ENCODE measurements at regions not wholly inside any gene's neighbourhood (a gene's known extent, or its start where the extent isn't known, plus 50 kb on each side); places are given as distances from the start of the nearest gene placed in this dataset.
A peak's percentile ranks its signal among the peaks of the same experiment; 100 is the strongest.

GRCh38 chrX:16222151-16222550 is 54.9 kb downstream of the MAGEB17 start:
- no peak for DNase-seq (ENCODE audit: extremely low read depth, low read depth)
- TF ChIP-seq, protein P1, sequence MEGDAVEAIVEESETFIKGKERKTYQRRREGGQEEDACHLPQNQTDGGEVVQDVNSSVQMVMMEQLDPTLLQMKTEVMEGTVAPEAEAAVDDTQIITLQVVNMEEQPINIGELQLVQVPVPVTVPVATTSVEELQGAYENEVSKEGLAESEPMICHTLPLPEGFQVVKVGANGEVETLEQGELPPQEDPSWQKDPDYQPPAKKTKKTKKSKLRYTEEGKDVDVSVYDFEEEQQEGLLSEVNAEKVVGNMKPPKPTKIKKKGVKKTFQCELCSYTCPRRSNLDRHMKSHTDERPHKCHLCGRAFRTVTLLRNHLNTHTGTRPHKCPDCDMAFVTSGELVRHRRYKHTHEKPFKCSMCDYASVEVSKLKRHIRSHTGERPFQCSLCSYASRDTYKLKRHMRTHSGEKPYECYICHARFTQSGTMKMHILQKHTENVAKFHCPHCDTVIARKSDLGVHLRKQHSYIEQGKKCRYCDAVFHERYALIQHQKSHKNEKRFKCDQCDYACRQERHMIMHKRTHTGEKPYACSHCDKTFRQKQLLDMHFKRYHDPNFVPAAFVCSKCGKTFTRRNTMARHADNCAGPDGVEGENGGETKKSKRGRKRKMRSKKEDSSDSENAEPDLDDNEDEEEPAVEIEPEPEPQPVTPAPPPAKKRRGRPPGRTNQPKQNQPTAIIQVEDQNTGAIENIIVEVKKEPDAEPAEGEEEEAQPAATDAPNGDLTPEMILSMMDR (IDR thresholded peaks at IDR 0.05; ENCODE audit: low read depth, low read length): no peak

GRCh38 chrX:16223385-16223784 is 56.1 kb downstream of the MAGEB17 start:
- no peak for DNase-seq (ENCODE audit: extremely low read depth, low read depth)
- TF ChIP-seq, protein P1 (IDR thresholded peaks at IDR 0.05; ENCODE audit: low read depth, low read length): no peak

DNA sequence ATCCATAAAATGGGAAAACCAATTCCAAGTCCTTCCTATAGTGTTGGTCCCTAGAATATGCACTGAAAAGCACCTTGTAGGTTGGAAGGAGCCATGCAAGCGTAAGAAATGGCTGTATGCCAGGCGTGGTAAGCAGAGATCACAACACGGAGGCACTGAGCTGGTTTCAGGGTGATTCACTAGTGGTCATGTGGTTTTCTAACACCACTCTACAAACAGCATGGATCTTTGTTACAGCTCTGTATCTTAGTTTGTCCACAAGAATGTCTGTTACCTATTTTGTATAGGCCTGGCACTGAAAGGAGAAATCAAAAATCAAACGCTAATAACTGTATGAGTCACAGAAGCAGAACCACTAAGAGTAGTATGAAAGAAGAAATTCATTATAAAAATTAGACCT is 71.9 kb downstream of the MAGEB17 start:
- peak; percentile 8 for DNase-seq (ENCODE audit: extremely low read depth, low read depth)
- TF ChIP-seq, protein P1 (IDR thresholded peaks at IDR 0.05; ENCODE audit: low read depth, low read length): no peak

- TF ChIP-seq, protein P1 (IDR thresholded peaks at IDR 0.05; ENCODE audit: low read depth, low read length): no peak
- DNase-seq (ENCODE audit: extremely low read depth, low read depth): no peak
These were observed 73.1 kb downstream of the MAGEB17 start for GRCh38 chrX:16240231-16240905.

- no peak for DNase-seq (ENCODE audit: extremely low read depth, low read depth)
- TF ChIP-seq, protein P1 (IDR thresholded peaks at IDR 0.05; ENCODE audit: low read depth, low read length): no peak
These were observed 73.7 kb downstream of the MAGEB17 start for GRCh38 chrX:16240968-16241367.

- TF ChIP-seq, protein P1 (IDR thresholded peaks at IDR 0.05; ENCODE audit: low read depth, low read length): no peak
- no peak for DNase-seq (ENCODE audit: extremely low read depth, low read depth)
These were observed 83.0 kb downstream of the MAGEB17 start for GRCh38 chrX:16250296-16250695.

DNA sequence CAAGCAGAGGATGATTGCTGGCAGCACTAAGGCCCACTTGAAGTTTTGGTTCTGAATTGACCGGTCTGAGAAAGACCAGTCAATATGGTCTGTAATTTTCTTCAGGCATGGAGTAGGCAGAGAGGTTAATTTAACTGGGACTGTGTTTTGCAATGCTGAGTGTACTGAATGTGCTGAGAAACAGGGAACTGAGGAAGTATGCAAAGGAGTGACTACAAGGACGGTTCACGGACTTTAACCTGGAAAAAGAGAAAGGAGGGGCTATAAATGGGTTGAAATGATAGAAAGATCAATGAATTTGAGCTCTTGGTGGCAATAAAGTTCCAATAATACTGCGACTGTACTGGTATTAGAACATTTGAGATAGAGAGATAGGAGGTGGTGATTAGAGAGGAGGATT is 84.5 kb downstream of the MAGEB17 start:
- DNase-seq (ENCODE audit: extremely low read depth, low read depth): no peak
- TF ChIP-seq, protein P1 (IDR thresholded peaks at IDR 0.05; ENCODE audit: low read depth, low read length): no peak
